GM12892 (cell line): ENCODE measurements at regions not wholly inside any gene's neighbourhood (a gene's known extent, or its start where the extent isn't known, plus 50 kb on each side); places are given as distances from the start of the nearest gene placed in this dataset.

ENCODE experiments used
- POLR2A ChIP-seq: IDR thresholded peaks from 2 replicates; pipeline ENCODE4 v1.6.1; 2011; ENCODE audit warnings: low read depth, low read length, control low read depth
- POLR2AphosphoS5 ChIP-seq: IDR thresholded peaks from 2 replicates; pipeline ENCODE4 v1.6.1; 2011; ENCODE audit warnings: low read depth, low read length, control low read depth
- TAF1 ChIP-seq: IDR thresholded peaks from 2 replicates; pipeline ENCODE4 v1.6.1; 2011; ENCODE audit warnings: low read depth, mild to moderate bottlenecking, control low read depth, low read length, borderline replicate concordance

GRCh38 chr6:134589512-134589911 lies 271.6 kb upstream of the SGK1 start:
- no peak for TF ChIP-seq POLR2A
- TF ChIP-seq POLR2AphosphoS5 = no peak
- TF ChIP-seq TAF1 = no peak
